ENCODE measurements at regions not wholly inside any gene's neighbourhood (a gene's known extent, or its start where the extent isn't known, plus 50 kb on each side); places are given as distances from the start of the nearest gene placed in this dataset.
"Not testable (repeated sequence)": the region's sequence is repeated elsewhere in the genome, so short reads cannot be mapped to it uniquely, and the experiment has no call there.

GRCh38 chr13:109406376-109406992 is 379.9 kb downstream of the IRS2 start:
- Histone ChIP-seq H3K9ac (ENCODE audit: low read depth, low read length) (no peak overlapping the region), H3K4me3 (ENCODE audit: low read length) (no peak overlapping the region), H3K27ac (ENCODE audit: low read length) (no peak overlapping the region), H3K4me1 (ENCODE audit: insufficient read depth, low read length) (no peaks in the 10 kb centered on the region), H3K36me3 (ENCODE audit: insufficient read depth, low read depth, low read length) (no peaks in the 10 kb centered on the region), H3K27me3 (ENCODE audit: insufficient read depth, low read length) (no peaks in the 10 kb centered on the region), H3K9me3 (ENCODE audit: insufficient read depth, low read depth, low read length) (peaks cover 15% of the 10 kb centered on the region)

- Histone ChIP-seq H3K27me3 (ENCODE audit: insufficient read depth, low read length) (no peaks in the 10 kb centered on the region), H3K4me1 (ENCODE audit: insufficient read depth, low read length) (no peaks in the 10 kb centered on the region), H3K9me3 (ENCODE audit: insufficient read depth, low read depth, low read length) (peaks cover 15% of the 10 kb centered on the region), H3K27ac (ENCODE audit: low read length) (no peak overlapping the region), H3K4me3 (ENCODE audit: low read length) (no peak overlapping the region), H3K36me3 (ENCODE audit: insufficient read depth, low read depth, low read length) (no peaks in the 10 kb centered on the region), H3K9ac (ENCODE audit: low read depth, low read length) (no peak overlapping the region)
Measured at GRCh38 chr13:109403012-109403421, 383.4 kb downstream of the IRS2 start.

GRCh38 chr13:109401891-109402290 is 384.5 kb downstream of the IRS2 start:
- H3K4me3 ChIP-seq (ENCODE audit: low read length): no peak overlapping the region
- no peaks in the 10 kb centered on the region for H3K36me3 ChIP-seq (ENCODE audit: insufficient read depth, low read depth, low read length)
- no peaks in the 10 kb centered on the region for H3K4me1 ChIP-seq (ENCODE audit: insufficient read depth, low read length)
- peaks cover 15% of the 10 kb centered on the region for H3K9me3 ChIP-seq (ENCODE audit: insufficient read depth, low read depth, low read length)
- H3K9ac ChIP-seq (ENCODE audit: low read depth, low read length): no peak overlapping the region
- H3K27ac ChIP-seq (ENCODE audit: low read length): no peak overlapping the region
- no peaks in the 10 kb centered on the region for H3K27me3 ChIP-seq (ENCODE audit: insufficient read depth, low read length)

GRCh38 chr13:109401307-109401706 is 385.1 kb downstream of the IRS2 start:
- peaks cover 15% of the 10 kb centered on the region for H3K9me3 ChIP-seq (ENCODE audit: insufficient read depth, low read depth, low read length)
- no peak overlapping the region for H3K27ac ChIP-seq (ENCODE audit: low read length)
- H3K36me3 ChIP-seq (ENCODE audit: insufficient read depth, low read depth, low read length): no peaks in the 10 kb centered on the region
- no peak overlapping the region for H3K4me3 ChIP-seq (ENCODE audit: low read length)
- no peaks in the 10 kb centered on the region for H3K27me3 ChIP-seq (ENCODE audit: insufficient read depth, low read length)
- H3K9ac ChIP-seq (ENCODE audit: low read depth, low read length): no peak overlapping the region
- H3K4me1 ChIP-seq (ENCODE audit: insufficient read depth, low read length): no peaks in the 10 kb centered on the region

GRCh38 chr13:109400624-109401257 is 385.6 kb downstream of the IRS2 start:
- Histone ChIP-seq H3K27me3 (ENCODE audit: insufficient read depth, low read length) (no peaks in the 10 kb centered on the region), H3K9me3 (ENCODE audit: insufficient read depth, low read depth, low read length) (peaks cover 15% of the 10 kb centered on the region), H3K4me3 (ENCODE audit: low read length) (no peak overlapping the region), H3K9ac (ENCODE audit: low read depth, low read length) (no peak overlapping the region), H3K27ac (ENCODE audit: low read length) (no peak overlapping the region), H3K4me1 (ENCODE audit: insufficient read depth, low read length) (no peaks in the 10 kb centered on the region), H3K36me3 (ENCODE audit: insufficient read depth, low read depth, low read length) (no peaks in the 10 kb centered on the region)

- H3K27ac ChIP-seq (ENCODE audit: low read length): no peak overlapping the region
- H3K9ac ChIP-seq (ENCODE audit: low read depth, low read length): no peak overlapping the region
- peaks cover 12% of the 10 kb centered on the region for H3K9me3 ChIP-seq (ENCODE audit: insufficient read depth, low read depth, low read length)
- H3K27me3 ChIP-seq (ENCODE audit: insufficient read depth, low read length): no peaks in the 10 kb centered on the region
- H3K4me1 ChIP-seq (ENCODE audit: insufficient read depth, low read length): no peaks in the 10 kb centered on the region
- H3K4me3 ChIP-seq (ENCODE audit: low read length): no peak overlapping the region
- no peaks in the 10 kb centered on the region for H3K36me3 ChIP-seq (ENCODE audit: insufficient read depth, low read depth, low read length)
Measured at GRCh38 chr13:109400209-109400608, 386.2 kb downstream of the IRS2 start.

- not testable (repeated sequence) for H3K9ac ChIP-seq (ENCODE audit: low read depth, low read length); H3K4me1 ChIP-seq (ENCODE audit: insufficient read depth, low read length); H3K27me3 ChIP-seq (ENCODE audit: insufficient read depth, low read length); H3K4me3 ChIP-seq (ENCODE audit: low read length); H3K27ac ChIP-seq (ENCODE audit: low read length); H3K36me3 ChIP-seq (ENCODE audit: insufficient read depth, low read depth, low read length); H3K9me3 ChIP-seq (ENCODE audit: insufficient read depth, low read depth, low read length)
Measured at GRCh38 chr13:109398071-109398470, 388.3 kb downstream of the IRS2 start.

- H3K4me3 ChIP-seq (ENCODE audit: low read length): no peak overlapping the region
- peaks cover 2% of the 10 kb centered on the region; the same call in 1 of the 2 replicates for H3K9me3 ChIP-seq (ENCODE audit: insufficient read depth, low read depth, low read length)
- no peak overlapping the region for H3K27ac ChIP-seq (ENCODE audit: low read length)
- no peaks in the 10 kb centered on the region for H3K27me3 ChIP-seq (ENCODE audit: insufficient read depth, low read length)
- no peaks in the 10 kb centered on the region for H3K36me3 ChIP-seq (ENCODE audit: insufficient read depth, low read depth, low read length)
- H3K9ac ChIP-seq (ENCODE audit: low read depth, low read length): no peak overlapping the region
- H3K4me1 ChIP-seq (ENCODE audit: insufficient read depth, low read length): no peaks in the 10 kb centered on the region
Measured at GRCh38 chr13:109397285-109397684, 389.1 kb downstream of the IRS2 start.

- H3K4me3 ChIP-seq (ENCODE audit: low read length): no peak overlapping the region
- H3K4me1 ChIP-seq (ENCODE audit: insufficient read depth, low read length): no peaks in the 10 kb centered on the region
- no peak overlapping the region for H3K27ac ChIP-seq (ENCODE audit: low read length)
- no peak overlapping the region for H3K9ac ChIP-seq (ENCODE audit: low read depth, low read length)
- H3K9me3 ChIP-seq (ENCODE audit: insufficient read depth, low read depth, low read length): no peaks in the 10 kb centered on the region
- H3K36me3 ChIP-seq (ENCODE audit: insufficient read depth, low read depth, low read length): no peaks in the 10 kb centered on the region
- no peaks in the 10 kb centered on the region for H3K27me3 ChIP-seq (ENCODE audit: insufficient read depth, low read length)
Measured at GRCh38 chr13:109396266-109396665, 390.1 kb downstream of the IRS2 start.

GRCh38 chr13:109395014-109395413 is 391.4 kb downstream of the IRS2 start:
- no peak overlapping the region for H3K4me3 ChIP-seq (ENCODE audit: low read length)
- H3K9me3 ChIP-seq (ENCODE audit: insufficient read depth, low read depth, low read length): no peaks in the 10 kb centered on the region
- no peak overlapping the region for H3K9ac ChIP-seq (ENCODE audit: low read depth, low read length)
- H3K27ac ChIP-seq (ENCODE audit: low read length): no peak overlapping the region
- H3K27me3 ChIP-seq (ENCODE audit: insufficient read depth, low read length): no peaks in the 10 kb centered on the region
- no peaks in the 10 kb centered on the region for H3K36me3 ChIP-seq (ENCODE audit: insufficient read depth, low read depth, low read length)
- no peaks in the 10 kb centered on the region for H3K4me1 ChIP-seq (ENCODE audit: insufficient read depth, low read length)

GRCh38 chr13:109394311-109394988 is 391.9 kb downstream of the IRS2 start:
- H3K36me3 ChIP-seq (ENCODE audit: insufficient read depth, low read depth, low read length): no peaks in the 10 kb centered on the region
- H3K9me3 ChIP-seq (ENCODE audit: insufficient read depth, low read depth, low read length): no peaks in the 10 kb centered on the region
- no peak overlapping the region for H3K9ac ChIP-seq (ENCODE audit: low read depth, low read length)
- H3K27ac ChIP-seq (ENCODE audit: low read length): no peak overlapping the region
- H3K4me1 ChIP-seq (ENCODE audit: insufficient read depth, low read length): no peaks in the 10 kb centered on the region
- H3K4me3 ChIP-seq (ENCODE audit: low read length): no peak overlapping the region
- no peaks in the 10 kb centered on the region for H3K27me3 ChIP-seq (ENCODE audit: insufficient read depth, low read length)

- H3K27me3 ChIP-seq (ENCODE audit: insufficient read depth, low read length): no peaks in the 10 kb centered on the region
- no peaks in the 10 kb centered on the region for H3K36me3 ChIP-seq (ENCODE audit: insufficient read depth, low read depth, low read length)
- no peak overlapping the region for H3K27ac ChIP-seq (ENCODE audit: low read length)
- H3K4me3 ChIP-seq (ENCODE audit: low read length): no peak overlapping the region
- no peak overlapping the region for H3K9ac ChIP-seq (ENCODE audit: low read depth, low read length)
- no peaks in the 10 kb centered on the region for H3K9me3 ChIP-seq (ENCODE audit: insufficient read depth, low read depth, low read length)
- no peaks in the 10 kb centered on the region for H3K4me1 ChIP-seq (ENCODE audit: insufficient read depth, low read length)
Measured at GRCh38 chr13:109393045-109393444, 393.3 kb downstream of the IRS2 start.

Measured in iPS-20b (cell line).